GM23338 (cell line): ENCODE measurements at regions not wholly inside any gene's neighbourhood (a gene's known extent, or its start where the extent isn't known, plus 50 kb on each side); places are given as distances from the start of the nearest gene placed in this dataset.

Experiments used
- CTCF ChIP-seq, 2 experiments: fragments of 200-600 bp in 1 of 2; sonication (generic) in 1 of 2; conservative IDR thresholded peaks; 2 replicates each; pipeline versions ENCODE4 v1.5.1 to v1.6.1; 2016 to 2017; ENCODE audit warnings: antibody characterized with exemption in 2 of 2, low read depth in 2 of 2, mild to moderate bottlenecking in 2 of 2, moderate library complexity in 1 of 2
- EZH2 ChIP-seq: fragments of 200-600 bp; sonication (generic); IDR thresholded peaks from one replicate; pipeline ENCODE4 v1.8.0; 2017; ENCODE audit warnings: antibody characterized with exemption, mild to moderate bottlenecking, low read depth; ENCODE audit not compliant: unreplicated experiment
- POLR2AphosphoS5 ChIP-seq: IDR thresholded peaks from 2 replicates; pipeline ENCODE4 v1.6.1; 2016; ENCODE audit warnings: antibody characterized with exemption, low read depth
- ZNF331 ChIP-seq: fragments of 250-450 bp; sonication (Bioruptor Pico); IDR thresholded peaks from 2 replicates; pipeline ENCODE4 v1.5.0; 2020; ENCODE audit warnings: low read depth, mild to moderate bottlenecking, moderate library complexity

DNA sequence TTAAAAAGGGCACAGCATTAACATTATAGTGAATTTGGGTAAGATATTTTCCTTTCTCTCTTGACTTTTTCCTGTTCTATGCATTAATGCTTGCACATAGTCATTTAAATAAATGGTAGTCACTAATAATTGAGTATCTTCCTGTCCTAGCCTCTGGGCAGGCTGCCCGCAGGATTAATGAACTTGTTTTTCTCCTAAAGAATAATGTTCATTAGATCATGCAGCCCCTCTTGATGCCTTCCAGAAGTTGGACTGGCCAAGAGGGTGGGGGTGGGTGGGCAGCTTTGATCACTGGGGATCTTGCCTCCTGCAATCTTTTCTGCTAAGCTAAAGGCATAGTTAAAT lies 514.5 kb upstream of the CDH2 start:
- TF ChIP-seq CTCF (conservative IDR thresholded peaks at IDR 0.05; ENCODE audit: low read depth in 2 of 2): no peak
- no peak for TF ChIP-seq POLR2AphosphoS5
- TF ChIP-seq EZH2: no peak
- TF ChIP-seq ZNF331 (CRISPR knock-in tag): no peak
